ENCODE measurements at regions not wholly inside any gene's neighbourhood (a gene's known extent, or its start where the extent isn't known, plus 50 kb on each side); places are given as distances from the start of the nearest gene placed in this dataset.
"Not testable (repeated sequence)": the region's sequence is repeated elsewhere in the genome, so short reads cannot be mapped to it uniquely, and the experiment has no call there.

GRCh38 chr16:7792346-7792745, 459.7 kb downstream of the RBFOX1 start:
- intact Hi-C loops (cut with DNase I): no loop called here

DNA sequence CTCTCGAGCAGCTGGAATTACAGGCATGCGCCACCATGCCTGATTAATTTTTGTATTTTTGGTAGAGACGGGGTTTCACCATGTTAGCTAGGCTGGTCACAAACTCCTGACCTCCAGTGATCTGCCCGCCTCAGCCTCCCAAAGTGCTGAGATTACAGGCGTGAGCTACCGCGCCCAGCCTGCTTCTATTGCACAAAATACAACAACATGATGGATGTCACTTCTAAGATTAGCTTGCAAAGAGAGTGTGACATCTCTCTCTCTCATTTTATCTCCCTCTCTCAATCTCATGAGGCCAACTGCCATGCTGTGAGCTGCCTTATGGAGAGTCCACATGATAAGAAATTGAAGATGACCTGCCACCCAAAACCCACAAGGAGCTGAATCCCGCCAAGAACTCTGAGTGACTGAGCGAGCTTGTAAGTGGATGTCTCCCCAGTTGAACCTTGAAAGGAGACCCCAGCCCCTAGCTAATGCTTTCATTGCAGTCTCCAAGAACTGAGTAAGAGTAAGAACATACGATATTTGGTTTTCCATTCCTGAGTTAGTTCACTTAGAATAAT, 458.5 kb downstream of the RBFOX1 start:
- intact Hi-C loops (cut with DNase I): no loop called here
- DNase-seq (ENCODE audit: low spot score): no peak

More at GRCh38 chr16:7792346-7792745, 459.7 kb downstream of the RBFOX1 start:
- no peak for DNase-seq (ENCODE audit: low spot score)

- DNase-seq (ENCODE audit: low spot score): no peak
- intact Hi-C loops (cut with DNase I): no loop called here
Measured at GRCh38 chr16:7775072-7775488, 442.4 kb downstream of the RBFOX1 start.

DNA sequence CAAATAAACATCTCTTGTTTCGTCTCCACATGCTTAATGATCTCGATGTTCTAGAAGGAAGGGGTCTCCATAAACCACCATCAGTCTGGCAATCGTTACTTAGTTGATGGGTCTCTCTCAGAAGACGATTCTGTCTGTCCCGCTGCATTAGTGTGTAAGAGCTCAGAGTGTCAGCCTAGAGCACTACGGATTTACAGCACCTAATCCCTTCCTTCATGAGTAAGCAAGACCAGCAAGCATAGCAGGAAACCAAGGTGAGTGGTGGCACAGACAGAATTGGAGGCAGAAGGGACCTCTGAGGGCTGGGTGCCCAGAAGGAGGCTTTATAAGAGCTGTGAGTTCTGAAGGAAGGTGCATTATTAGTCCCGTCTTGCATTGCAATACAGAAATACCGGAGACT, 440.1 kb downstream of the RBFOX1 start:
- intact Hi-C loops (cut with DNase I): no loop called here
- no peak for DNase-seq (ENCODE audit: low spot score)

- intact Hi-C loops (cut with DNase I); DNase-seq (ENCODE audit: low spot score): not testable (repeated sequence)
Measured at GRCh38 chr16:7769091-7769490, 436.4 kb downstream of the RBFOX1 start.

DNA sequence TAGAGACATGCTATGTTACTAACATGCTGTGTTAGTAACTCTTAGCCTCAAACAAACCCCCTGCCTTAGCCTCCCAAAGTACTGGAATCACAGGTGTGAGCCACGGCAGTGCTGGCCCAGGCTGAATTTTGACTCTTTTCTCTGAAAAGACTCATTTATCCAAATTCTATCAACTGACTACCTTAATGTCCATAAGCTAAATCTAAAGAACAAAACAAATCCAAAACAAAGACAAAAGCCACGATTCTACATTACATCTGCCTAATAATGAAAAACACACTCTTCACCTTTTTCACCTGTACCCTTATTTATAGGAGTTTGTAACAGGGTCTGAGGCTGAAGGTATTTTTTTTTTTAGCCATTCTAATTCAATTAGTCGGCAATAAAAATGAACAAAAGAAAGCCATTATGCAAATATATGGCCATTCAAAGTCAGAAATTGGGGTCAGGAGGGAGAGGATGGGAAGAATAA, 432.5 kb downstream of the RBFOX1 start:
- no peak for DNase-seq (ENCODE audit: low spot score)
- intact Hi-C loops (cut with DNase I): no loop called here

GRCh38 chr16:7763111-7763510, 430.5 kb downstream of the RBFOX1 start:
- intact Hi-C loops (cut with DNase I): no loop called here

More at GRCh38 chr16:7763111-7763510, 430.5 kb downstream of the RBFOX1 start:
- DNase-seq (ENCODE audit: low spot score): no peak
